ENCODE measurements at regions not wholly inside any gene's neighbourhood (a gene's known extent, or its start where the extent isn't known, plus 50 kb on each side); places are given as distances from the start of the nearest gene placed in this dataset.

GRCh38 chr11:92393218-92393617 is 168.6 kb downstream of the FAT3 start:
- WGBS, 3 donors, result 82 to 88% (median 85%) methylated on average over 5 of the region's 5 CpGs
- H3K27ac ChIP-seq, result no peak overlapping the region
- no peaks in the 10 kb centered on the region for H3K27me3 ChIP-seq
- H3K4me1 ChIP-seq (ENCODE audit: insufficient read depth), result no peaks in the 10 kb centered on the region
- H3K9me3 ChIP-seq, result no peaks in the 10 kb centered on the region
- intact Hi-C loops (cut with DNase I), result no loop called here
- H3K4me3 ChIP-seq, result no peak overlapping the region
- TF ChIP-seq POLR2A (IDR thresholded peaks at IDR 0.05) (no peak), EP300 (IDR thresholded peaks at IDR 0.05) (no peak), CTCF (IDR thresholded peaks at IDR 0.05) (no peak)
- no peaks in the 10 kb centered on the region for H3K36me3 ChIP-seq
- DNase-seq, result no peak

GRCh38 chr11:92396133-92396532 is 171.5 kb downstream of the FAT3 start:
- no peak overlapping the region for H3K27ac ChIP-seq
- DNase-seq, result no peak
- H3K4me3 ChIP-seq, result no peak overlapping the region
- no peaks in the 10 kb centered on the region for H3K27me3 ChIP-seq
- no peaks in the 10 kb centered on the region for H3K9me3 ChIP-seq
- TF ChIP-seq EP300 (IDR thresholded peaks at IDR 0.05) (no peak), CTCF (IDR thresholded peaks at IDR 0.05) (no peak), POLR2A (IDR thresholded peaks at IDR 0.05) (no peak)
- no peaks in the 10 kb centered on the region for H3K36me3 ChIP-seq
- 95 to 97% (median 97%) methylated on average over 1 of the region's 1 CpG for WGBS, 3 donors
- no peaks in the 10 kb centered on the region for H3K4me1 ChIP-seq (ENCODE audit: insufficient read depth)
- intact Hi-C loops (cut with DNase I), result no loop called here

GRCh38 chr11:92397221-92397755 is 172.7 kb downstream of the FAT3 start:
- DNase-seq, result no peak
- H3K4me3 ChIP-seq, result no peak overlapping the region
- H3K27ac ChIP-seq, result no peak overlapping the region
- no peaks in the 10 kb centered on the region for H3K4me1 ChIP-seq (ENCODE audit: insufficient read depth)
- no peaks in the 10 kb centered on the region for H3K9me3 ChIP-seq
- 91 to 94% (median 92%) methylated on average over 9 of the region's 9 CpGs for WGBS, 3 donors
- intact Hi-C loops (cut with DNase I), result no loop called here
- no peak for TF ChIP-seq EP300 (IDR thresholded peaks at IDR 0.05)
- no peak for TF ChIP-seq CTCF (IDR thresholded peaks at IDR 0.05)
- TF ChIP-seq POLR2A (IDR thresholded peaks at IDR 0.05), result no peak
- no peaks in the 10 kb centered on the region for H3K36me3 ChIP-seq
- H3K27me3 ChIP-seq, result no peaks in the 10 kb centered on the region

GRCh38 chr11:92399705-92400104 is 175.1 kb downstream of the FAT3 start:
- Histone ChIP-seq H3K27ac (no peak overlapping the region), H3K36me3 (no peaks in the 10 kb centered on the region), H3K27me3 (no peaks in the 10 kb centered on the region), H3K9me3 (no peaks in the 10 kb centered on the region), H3K4me3 (no peak overlapping the region), H3K4me1 (ENCODE audit: insufficient read depth) (no peaks in the 10 kb centered on the region)
- WGBS, 3 donors, result 83 to 84% (median 84%) methylated on average over 3 of the region's 3 CpGs
- intact Hi-C loops (cut with DNase I), result no loop called here
- TF ChIP-seq CTCF (IDR thresholded peaks at IDR 0.05), result no peak
- TF ChIP-seq EP300 (IDR thresholded peaks at IDR 0.05), result no peak
- TF ChIP-seq POLR2A (IDR thresholded peaks at IDR 0.05), result no peak
- no peak for DNase-seq
